ENCODE measurements at regions not wholly inside any gene's neighbourhood (a gene's known extent, or its start where the extent isn't known, plus 50 kb on each side); places are given as distances from the start of the nearest gene placed in this dataset.
"Not testable (repeated sequence)": the region's sequence is repeated elsewhere in the genome, so short reads cannot be mapped to it uniquely, and the experiment has no call there.

DNA sequence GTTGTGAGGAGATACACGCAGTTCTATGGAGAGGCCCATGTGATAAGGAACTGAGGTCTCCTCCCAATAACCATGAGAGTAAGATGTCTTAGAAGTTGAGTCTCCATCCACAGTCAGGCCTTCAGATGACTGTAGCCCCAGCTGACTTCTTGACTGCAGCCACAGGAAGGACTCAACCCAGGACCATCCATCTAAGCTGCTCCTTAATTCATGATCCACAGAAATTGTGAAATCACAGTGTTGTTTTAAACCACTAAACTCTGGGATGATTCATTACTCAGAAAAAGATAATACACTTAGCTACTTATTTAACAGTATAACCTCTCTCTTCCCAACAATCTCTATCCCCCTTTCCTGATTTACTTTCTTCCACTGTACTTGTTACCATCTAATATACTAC is 173.3 kb downstream of the ALDH1A2 start:
- no peaks in the 10 kb centered on the region for H3K27me3 ChIP-seq
- DNase-seq (ENCODE audit: low spot score in 2 of 2), result no peak
- no peaks in the 10 kb centered on the region for H3K4me1 ChIP-seq
- H3K4me3 ChIP-seq, result no peak overlapping the region
- TF ChIP-seq EP300 (IDR thresholded peaks at IDR 0.05) (no peak), POLR2A (IDR thresholded peaks at IDR 0.05) (no peak)
- TF ChIP-seq, protein P1, sequence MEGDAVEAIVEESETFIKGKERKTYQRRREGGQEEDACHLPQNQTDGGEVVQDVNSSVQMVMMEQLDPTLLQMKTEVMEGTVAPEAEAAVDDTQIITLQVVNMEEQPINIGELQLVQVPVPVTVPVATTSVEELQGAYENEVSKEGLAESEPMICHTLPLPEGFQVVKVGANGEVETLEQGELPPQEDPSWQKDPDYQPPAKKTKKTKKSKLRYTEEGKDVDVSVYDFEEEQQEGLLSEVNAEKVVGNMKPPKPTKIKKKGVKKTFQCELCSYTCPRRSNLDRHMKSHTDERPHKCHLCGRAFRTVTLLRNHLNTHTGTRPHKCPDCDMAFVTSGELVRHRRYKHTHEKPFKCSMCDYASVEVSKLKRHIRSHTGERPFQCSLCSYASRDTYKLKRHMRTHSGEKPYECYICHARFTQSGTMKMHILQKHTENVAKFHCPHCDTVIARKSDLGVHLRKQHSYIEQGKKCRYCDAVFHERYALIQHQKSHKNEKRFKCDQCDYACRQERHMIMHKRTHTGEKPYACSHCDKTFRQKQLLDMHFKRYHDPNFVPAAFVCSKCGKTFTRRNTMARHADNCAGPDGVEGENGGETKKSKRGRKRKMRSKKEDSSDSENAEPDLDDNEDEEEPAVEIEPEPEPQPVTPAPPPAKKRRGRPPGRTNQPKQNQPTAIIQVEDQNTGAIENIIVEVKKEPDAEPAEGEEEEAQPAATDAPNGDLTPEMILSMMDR (IDR thresholded peaks at IDR 0.05), result no peak
- WGBS, 2 donors, result 100% methylated on average over 1 of the region's 1 CpG
- no peak overlapping the region for H3K27ac ChIP-seq
- H3K9me3 ChIP-seq, result peaks cover 0 to 2% (median 0%) of the 10 kb centered on the region in 4 donors
- H3K36me3 ChIP-seq, result no peaks in the 10 kb centered on the region

DNA sequence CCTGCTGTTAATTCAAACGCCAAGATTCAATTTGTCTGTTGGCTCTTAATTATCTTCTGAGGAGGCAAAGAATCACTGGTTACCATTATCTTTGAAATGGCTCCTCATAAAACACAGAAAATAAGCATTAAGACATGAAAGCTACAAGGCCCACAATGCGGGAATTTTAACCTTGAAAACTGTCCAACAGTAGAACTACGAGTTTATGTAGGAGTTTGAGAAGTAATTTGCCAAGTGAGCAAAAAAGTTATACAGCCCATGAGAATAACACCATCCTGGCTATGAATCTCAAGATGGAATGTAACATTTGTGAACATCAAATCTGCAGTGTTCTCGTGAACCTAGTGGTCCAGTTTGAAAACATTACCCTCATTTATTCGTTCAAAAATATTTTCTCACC is 172.5 kb downstream of the ALDH1A2 start:
- no peak for TF ChIP-seq POLR2A (IDR thresholded peaks at IDR 0.05)
- TF ChIP-seq, protein P1 (IDR thresholded peaks at IDR 0.05), result no peak
- TF ChIP-seq EP300 (IDR thresholded peaks at IDR 0.05), result no peak
- Histone ChIP-seq H3K4me1 (no peaks in the 10 kb centered on the region), H3K36me3 (no peaks in the 10 kb centered on the region), H3K27ac (no peak overlapping the region), H3K27me3 (no peaks in the 10 kb centered on the region), H3K9me3 (peaks cover 0 to 2% (median 0%) of the 10 kb centered on the region in 4 donors), H3K4me3 (no peak overlapping the region)
- 68 to 71% methylated on average over 5 of the region's 5 CpGs for WGBS, 2 donors
- no peak for DNase-seq (ENCODE audit: low spot score in 2 of 2)

DNA sequence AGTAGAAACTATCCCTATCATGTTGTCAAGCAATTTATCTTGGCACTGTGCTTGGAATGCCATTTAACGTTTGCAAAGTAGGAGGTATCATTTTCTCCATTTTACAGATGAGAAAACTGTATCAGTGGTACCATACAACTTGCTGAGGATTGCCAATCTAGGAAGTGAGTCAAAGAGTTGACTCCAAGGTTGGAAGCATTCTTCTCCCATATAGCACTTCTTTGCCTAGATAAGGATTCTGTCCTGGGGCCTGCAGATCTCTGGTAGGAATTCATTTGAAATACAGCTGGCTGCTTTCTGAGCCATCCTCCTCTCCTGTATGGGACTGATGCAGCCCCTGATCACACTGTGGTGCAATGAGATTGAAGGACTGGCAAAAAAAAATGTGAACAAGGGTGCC is 170.2 kb downstream of the ALDH1A2 start:
- Histone ChIP-seq H3K27me3 (no peaks in the 10 kb centered on the region), H3K9me3 (peaks cover 0 to 2% (median under 1%) of the 10 kb centered on the region in 4 donors), H3K27ac (no peak overlapping the region), H3K36me3 (no peaks in the 10 kb centered on the region), H3K4me3 (no peak overlapping the region), H3K4me1 (no peaks in the 10 kb centered on the region)
- no peak for TF ChIP-seq POLR2A (IDR thresholded peaks at IDR 0.05)
- TF ChIP-seq, protein P1 (IDR thresholded peaks at IDR 0.05), result no peak
- TF ChIP-seq EP300 (IDR thresholded peaks at IDR 0.05), result no peak
- 29 to 64% methylated on average over 1 of the region's 1 CpG for WGBS, 2 donors
- no peak for DNase-seq (ENCODE audit: low spot score in 2 of 2)

DNA sequence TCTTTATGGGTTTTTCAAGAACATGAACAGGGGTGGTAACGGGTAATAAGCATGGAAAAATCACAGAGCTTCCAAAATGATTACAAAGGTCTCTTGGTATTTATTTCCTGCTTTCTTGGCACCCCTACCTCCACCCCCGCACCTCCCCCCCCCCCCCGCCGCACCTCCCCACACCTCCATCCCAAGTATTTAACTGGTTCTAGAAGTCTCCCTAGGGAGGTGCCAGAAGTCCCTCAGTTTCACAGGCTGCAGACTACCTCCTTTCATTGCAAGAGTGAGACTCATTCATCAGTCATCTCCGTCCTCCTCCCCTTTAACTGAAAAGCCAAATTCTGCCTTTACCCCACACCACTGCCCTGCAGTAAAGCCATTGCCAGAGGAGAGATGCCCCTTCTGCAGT is 169.4 kb downstream of the ALDH1A2 start:
- H3K4me1 ChIP-seq, result no peaks in the 10 kb centered on the region
- no peaks in the 10 kb centered on the region for H3K36me3 ChIP-seq
- H3K9me3 ChIP-seq, result peaks cover 0 to 3% (median 1%) of the 10 kb centered on the region in 4 donors
- H3K27me3 ChIP-seq, result no peaks in the 10 kb centered on the region
- H3K27ac ChIP-seq, result no peak overlapping the region
- DNase-seq (ENCODE audit: low spot score in 2 of 2), result no peak
- TF ChIP-seq POLR2A (IDR thresholded peaks at IDR 0.05) (no peak), EP300 (IDR thresholded peaks at IDR 0.05) (no peak)
- TF ChIP-seq, protein P1 (IDR thresholded peaks at IDR 0.05), result no peak
- 78 to 81% methylated on average over 5 of the region's 5 CpGs for WGBS, 2 donors
- no peak overlapping the region for H3K4me3 ChIP-seq

DNA sequence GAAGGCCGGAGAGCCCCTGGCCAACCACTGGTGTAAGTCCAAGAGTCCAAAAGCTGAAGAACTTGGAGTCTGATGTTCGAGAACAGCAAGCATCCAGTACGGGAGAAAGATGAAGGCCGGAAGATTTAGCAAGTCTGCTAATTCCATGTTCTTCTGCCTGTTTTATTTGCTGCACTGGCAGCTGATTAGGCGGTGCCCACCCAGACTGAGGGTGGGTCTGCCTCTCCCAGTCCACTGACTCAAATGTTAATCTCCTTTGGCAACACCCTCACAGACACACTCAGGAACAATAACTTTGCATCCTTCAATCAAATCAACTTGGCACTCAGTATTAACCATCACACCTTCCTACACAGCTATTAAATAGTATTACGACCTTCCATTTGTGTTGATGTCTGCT is 168.6 kb downstream of the ALDH1A2 start:
- not testable (repeated sequence) for H3K36me3 ChIP-seq; H3K4me1 ChIP-seq; H3K27me3 ChIP-seq; H3K4me3 ChIP-seq; DNase-seq (ENCODE audit: low spot score in 2 of 2); H3K27ac ChIP-seq; H3K9me3 ChIP-seq
- 90 to 94% methylated on average over 6 of the region's 6 CpGs for WGBS, 2 donors

DNA sequence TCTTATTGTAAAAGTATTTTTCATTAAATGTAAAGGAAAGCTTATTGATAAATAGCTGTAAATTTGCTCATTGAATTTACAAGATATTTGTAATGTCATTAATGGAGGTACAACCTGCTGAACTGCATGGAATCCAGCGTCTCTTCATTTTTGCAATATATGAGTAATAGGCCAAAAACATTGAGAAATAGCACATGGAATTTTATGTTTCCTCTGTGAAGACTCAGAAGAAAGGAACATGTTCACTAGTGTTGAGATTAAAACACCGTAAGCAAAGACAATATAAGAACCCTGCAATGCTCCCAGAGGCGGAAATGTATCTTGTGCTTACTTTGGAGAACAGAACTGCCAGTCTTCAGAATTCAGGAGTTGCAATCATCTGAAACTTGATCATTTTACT is 167.6 kb downstream of the ALDH1A2 start:
- H3K36me3 ChIP-seq, result no peaks in the 10 kb centered on the region
- H3K4me3 ChIP-seq, result no peak overlapping the region
- H3K9me3 ChIP-seq, result peaks cover 0 to 3% (median 0%) of the 10 kb centered on the region in 4 donors
- TF ChIP-seq EP300 (IDR thresholded peaks at IDR 0.05) (no peak), POLR2A (IDR thresholded peaks at IDR 0.05) (no peak)
- DNase-seq (ENCODE audit: low spot score in 2 of 2), result no peak
- no peaks in the 10 kb centered on the region for H3K4me1 ChIP-seq
- no peak overlapping the region for H3K27ac ChIP-seq
- H3K27me3 ChIP-seq, result no peaks in the 10 kb centered on the region
- WGBS, 2 donors, result 84 to 93% methylated on average over 3 of the region's 3 CpGs

All from tibial nerve (tissue), 4 donors.